HUES6 (cell line): ENCODE measurements at regions not wholly inside any gene's neighbourhood (a gene's known extent, or its start where the extent isn't known, plus 50 kb on each side); places are given as distances from the start of the nearest gene placed in this dataset.

Experiments used
- H3K27ac ChIP-seq: 2 replicates; pipeline ENCODE4 v1.7.0; 2013; ENCODE audit warnings: low read depth, mild to moderate bottlenecking, low read length, inconsistent platforms
- H3K27me3 ChIP-seq: 2 replicates; pipeline ENCODE4 v1.6.1; 2013; ENCODE audit warnings: low read length; ENCODE audit not compliant: control insufficient read depth, insufficient read depth
- H3K36me3 ChIP-seq: 2 replicates; pipeline ENCODE4 v1.6.1; 2013; ENCODE audit warnings: low read length; ENCODE audit not compliant: control insufficient read depth, insufficient read depth
- H3K4me1 ChIP-seq: 2 replicates; pipeline ENCODE4 v1.6.1; 2013; ENCODE audit warnings: low read length; ENCODE audit not compliant: control insufficient read depth, insufficient read depth
- H3K4me3 ChIP-seq: 2 replicates; pipeline ENCODE4 v1.5.1; 2013; ENCODE audit warnings: low read depth, low read length
- H3K9ac ChIP-seq: one replicate; pipeline ENCODE4 v1.6.1; 2013; ENCODE audit warnings: mild to moderate bottlenecking, low read length
- H3K9me3 ChIP-seq: 2 replicates; pipeline ENCODE4 v1.6.1; 2013; ENCODE audit warnings: low read depth, low read length; ENCODE audit not compliant: control insufficient read depth, insufficient read depth

DNA sequence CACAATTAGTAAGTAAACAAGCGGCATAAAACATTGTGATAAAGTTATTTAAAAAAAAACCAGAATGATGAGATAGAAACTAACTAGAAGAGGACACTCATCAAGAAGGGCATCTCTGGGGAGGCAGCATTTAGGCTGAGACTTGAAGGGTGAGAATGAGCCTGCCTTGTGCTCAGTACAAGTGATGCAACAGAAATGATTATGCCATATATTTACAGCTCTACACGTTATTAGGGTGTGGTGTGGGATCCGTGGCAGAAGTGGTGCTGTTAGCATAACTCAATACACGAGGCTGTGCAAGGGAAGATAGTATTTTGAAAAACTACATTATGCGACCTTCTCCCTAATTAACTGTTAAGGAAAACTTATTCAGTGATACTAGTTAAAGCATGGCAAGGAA, 178.5 kb upstream of the ATF7IP start:
- no peak overlapping the region for H3K9ac ChIP-seq
- H3K4me3 ChIP-seq, result no peak overlapping the region
- no peaks in the 10 kb centered on the region for H3K4me1 ChIP-seq
- H3K27ac ChIP-seq, result no peak overlapping the region
- H3K27me3 ChIP-seq, result no peaks in the 10 kb centered on the region
- H3K9me3 ChIP-seq, result no peaks in the 10 kb centered on the region
- no peaks in the 10 kb centered on the region for H3K36me3 ChIP-seq

DNA sequence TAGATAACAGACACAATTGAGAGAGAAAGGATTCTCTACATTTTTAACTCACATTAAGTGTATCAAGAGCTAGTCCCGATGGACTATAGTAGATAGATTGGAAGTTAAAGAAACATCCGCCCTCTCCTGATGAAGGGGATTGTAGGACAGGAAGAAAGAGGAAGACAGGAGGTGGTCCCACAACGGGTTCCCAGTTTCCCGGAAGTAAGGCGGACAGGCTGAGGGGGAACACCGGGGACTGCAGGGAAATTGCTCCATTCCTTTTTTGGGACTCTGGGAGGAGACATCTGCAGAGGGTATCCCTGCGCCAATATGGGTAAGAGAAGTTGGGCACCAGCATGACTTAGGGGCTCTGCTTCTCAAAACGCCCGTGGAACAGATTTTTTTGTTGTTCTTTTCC, 177.5 kb upstream of the ATF7IP start:
- no peaks in the 10 kb centered on the region for H3K4me1 ChIP-seq
- no peaks in the 10 kb centered on the region for H3K9me3 ChIP-seq
- H3K27me3 ChIP-seq, result no peaks in the 10 kb centered on the region
- no peaks in the 10 kb centered on the region for H3K36me3 ChIP-seq
- no peak overlapping the region for H3K4me3 ChIP-seq
- H3K9ac ChIP-seq, result no peak overlapping the region
- H3K27ac ChIP-seq, result no peak overlapping the region

DNA sequence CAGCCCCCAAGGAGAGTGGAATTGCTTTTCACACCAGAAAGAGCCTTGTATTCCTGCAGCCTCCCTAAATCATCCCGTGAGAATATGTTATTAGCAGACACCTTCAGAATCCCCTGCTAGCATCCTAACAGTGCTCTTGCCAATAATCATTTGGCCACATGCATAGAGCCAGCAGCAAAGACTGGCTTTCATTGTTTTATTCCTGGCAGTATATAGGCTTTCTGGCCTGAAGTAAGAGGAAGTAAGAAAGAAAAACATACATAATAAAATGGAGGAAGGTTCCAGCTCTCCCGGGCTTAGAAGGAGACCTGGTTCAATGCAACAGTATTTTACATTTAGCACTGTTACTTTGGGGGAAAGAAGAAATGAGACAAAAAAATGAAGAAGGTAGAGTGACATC, 176.7 kb upstream of the ATF7IP start:
- Histone ChIP-seq H3K27ac (no peak overlapping the region), H3K9ac (no peak overlapping the region), H3K4me1 (no peaks in the 10 kb centered on the region), H3K27me3 (no peaks in the 10 kb centered on the region), H3K4me3 (no peak overlapping the region), H3K9me3 (no peaks in the 10 kb centered on the region), H3K36me3 (no peaks in the 10 kb centered on the region)

DNA sequence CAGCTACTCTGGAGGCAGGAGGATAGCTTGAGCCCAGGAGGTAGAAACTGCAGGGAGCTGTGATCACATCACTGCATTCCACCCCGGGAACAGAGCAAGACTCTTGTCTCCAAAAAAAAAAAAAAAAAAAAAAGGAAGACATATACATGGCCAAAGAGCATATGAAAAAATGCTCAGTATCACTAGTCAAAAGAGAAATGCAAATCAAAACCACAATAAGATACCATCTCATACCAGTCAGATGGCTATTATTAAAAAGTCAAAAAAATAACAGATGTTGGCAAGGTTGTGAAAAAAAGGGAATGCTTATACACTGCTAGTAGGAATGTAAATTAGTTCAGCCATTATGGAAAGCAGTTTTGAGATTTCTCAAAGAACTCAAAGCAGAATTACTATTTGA, 174.8 kb upstream of the ATF7IP start:
- no peaks in the 10 kb centered on the region for H3K9me3 ChIP-seq
- H3K9ac ChIP-seq, result no peak overlapping the region

DNA sequence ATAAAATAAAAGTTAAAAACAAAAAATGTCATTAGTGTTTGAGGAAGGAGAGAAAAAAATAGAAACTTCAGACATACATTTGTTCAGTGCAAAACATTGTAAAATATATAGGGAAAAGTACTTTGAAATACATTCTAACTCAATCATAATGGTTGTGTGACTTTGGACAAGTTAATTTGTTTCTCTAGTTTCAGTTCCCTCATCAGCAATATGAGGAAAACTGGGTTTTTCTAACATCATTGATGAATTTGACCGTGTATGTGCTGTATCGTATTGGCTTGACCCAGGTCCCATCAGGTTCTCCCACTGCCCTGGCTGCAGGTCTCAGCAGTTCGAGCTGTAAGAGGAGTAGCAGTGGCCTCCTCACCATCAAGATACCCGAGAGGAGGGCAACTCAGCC, 173.9 kb upstream of the ATF7IP start:
- Histone ChIP-seq H3K4me3 (no peak overlapping the region), H3K4me1 (peaks cover 10% of the 10 kb centered on the region; the same call in 1 of the 2 replicates), H3K36me3 (no peaks in the 10 kb centered on the region), H3K27ac (no peak overlapping the region), H3K9me3 (no peaks in the 10 kb centered on the region), H3K27me3 (no peaks in the 10 kb centered on the region), H3K9ac (no peak overlapping the region)

More for the DNA sequence above, 174.8 kb upstream of the ATF7IP start:
- Histone ChIP-seq H3K4me1 (peaks cover 10% of the 10 kb centered on the region; the same call in 1 of the 2 replicates), H3K27ac (no peak overlapping the region), H3K27me3 (no peaks in the 10 kb centered on the region), H3K4me3 (no peak overlapping the region), H3K36me3 (no peaks in the 10 kb centered on the region)

DNA sequence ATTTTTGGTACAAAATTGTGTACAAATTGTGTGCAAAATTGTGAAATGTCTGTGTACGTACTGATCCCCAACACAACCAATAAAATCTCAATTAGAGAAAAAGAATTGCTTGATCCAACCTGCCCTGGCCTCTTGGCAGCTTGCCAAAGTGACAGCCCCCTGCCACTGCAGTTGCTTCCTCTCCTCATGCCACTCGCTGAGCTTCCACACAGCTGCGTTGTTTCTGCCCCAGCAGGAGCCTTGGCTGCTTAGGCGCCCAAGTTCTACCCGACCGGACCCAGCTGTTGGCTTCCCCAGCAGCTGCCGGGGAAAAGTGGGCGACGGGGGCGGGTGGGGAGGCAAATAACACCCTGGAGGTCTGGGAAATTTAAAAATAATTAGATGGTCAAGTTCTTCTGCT, 171.8 kb upstream of the ATF7IP start:
- Histone ChIP-seq H3K9me3 (no peaks in the 10 kb centered on the region), H3K4me1 (peaks cover 10% of the 10 kb centered on the region; the same call in 1 of the 2 replicates), H3K27ac (no peak overlapping the region), H3K9ac (no peak overlapping the region), H3K36me3 (no peaks in the 10 kb centered on the region), H3K27me3 (no peaks in the 10 kb centered on the region), H3K4me3 (no peak overlapping the region)

DNA sequence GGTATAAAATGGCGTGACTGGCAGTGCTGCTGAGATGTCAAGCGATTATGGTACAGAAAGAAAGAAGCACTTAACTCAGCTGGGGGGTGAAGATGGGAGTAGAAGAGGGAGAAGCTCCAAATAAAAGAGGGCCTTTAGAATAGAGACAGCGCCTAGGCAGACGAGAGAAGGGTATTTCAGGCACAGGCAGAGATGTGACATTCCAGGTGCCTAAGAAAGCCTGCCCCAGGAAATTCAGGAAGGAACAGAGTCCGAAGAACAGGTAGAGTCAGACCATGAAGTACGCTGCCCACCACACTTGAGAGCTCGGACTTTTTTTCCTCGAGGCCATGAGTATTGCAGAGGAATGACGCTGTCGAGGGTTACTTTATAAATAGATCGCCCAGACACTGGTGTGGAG, 170.9 kb upstream of the ATF7IP start:
- H3K27me3 ChIP-seq, result no peaks in the 10 kb centered on the region
- H3K36me3 ChIP-seq, result no peaks in the 10 kb centered on the region
- no peak overlapping the region for H3K9ac ChIP-seq
- no peaks in the 10 kb centered on the region for H3K9me3 ChIP-seq
- H3K27ac ChIP-seq, result no peak overlapping the region
- H3K4me3 ChIP-seq, result no peak overlapping the region
- peaks cover 10% of the 10 kb centered on the region; the same call in 1 of the 2 replicates for H3K4me1 ChIP-seq

DNA sequence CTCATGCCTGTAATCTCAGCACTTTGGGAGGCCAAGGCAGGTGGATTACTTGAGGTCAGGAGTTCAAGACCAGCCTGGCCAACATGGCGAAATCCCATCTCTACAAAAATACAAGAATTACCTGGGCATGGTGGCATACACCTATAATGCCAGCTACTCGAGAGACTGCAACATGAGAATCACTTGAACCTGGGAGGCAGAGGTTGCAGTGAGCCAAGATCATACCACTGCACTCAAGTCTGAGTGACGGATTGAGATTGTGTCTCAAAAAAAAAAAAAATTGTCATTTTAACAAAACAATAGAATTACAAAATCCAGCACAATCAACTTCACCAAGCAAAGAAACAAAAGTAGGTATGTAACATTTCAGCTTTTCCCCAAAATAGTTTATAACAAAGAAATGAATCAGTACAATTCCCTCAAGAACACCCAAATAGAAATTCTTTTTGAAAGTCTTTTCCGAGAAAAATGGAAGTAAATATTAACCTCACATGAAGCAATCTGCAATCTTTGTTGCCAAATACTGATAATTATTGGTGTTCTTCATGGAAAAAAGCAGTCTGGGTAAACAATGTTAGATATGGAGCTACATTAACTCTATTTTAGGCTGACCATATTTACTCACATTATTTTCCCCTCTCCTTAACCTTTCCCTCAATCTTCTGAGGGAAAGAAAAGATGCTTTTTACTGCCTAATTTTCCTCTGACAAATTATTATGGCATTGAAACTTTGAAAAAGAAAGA, 165.9 kb upstream of the ATF7IP start:
- peaks cover 3% of the 10 kb centered on the region; the same call in 1 of the 2 replicates for H3K4me1 ChIP-seq
- H3K4me3 ChIP-seq, result no peak overlapping the region
- no peak overlapping the region for H3K27ac ChIP-seq
- no peaks in the 10 kb centered on the region for H3K36me3 ChIP-seq
- H3K27me3 ChIP-seq, result no peaks in the 10 kb centered on the region
- H3K9me3 ChIP-seq, result no peaks in the 10 kb centered on the region
- H3K9ac ChIP-seq, result no peak overlapping the region

DNA sequence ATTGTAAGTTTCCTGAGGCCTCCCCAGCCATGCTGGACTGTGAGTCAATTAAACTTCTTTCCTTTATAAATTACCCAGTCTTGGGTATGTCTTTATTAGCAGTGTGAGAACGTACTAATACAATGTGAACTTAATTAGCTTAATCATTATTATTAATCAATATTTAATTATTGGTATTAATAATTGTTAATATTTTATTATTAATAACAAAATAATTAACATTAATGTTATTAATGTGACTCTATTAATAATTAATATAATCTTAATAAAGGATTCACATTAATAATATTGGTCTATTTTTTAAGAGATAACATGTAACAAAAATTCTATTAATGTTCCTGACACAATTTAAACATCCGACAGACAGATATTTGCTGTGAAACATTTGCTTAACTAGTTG, 164.9 kb upstream of the ATF7IP start:
- Histone ChIP-seq H3K4me3 (no peak overlapping the region), H3K4me1 (no peaks in the 10 kb centered on the region), H3K27me3 (no peaks in the 10 kb centered on the region), H3K9ac (no peak overlapping the region), H3K36me3 (no peaks in the 10 kb centered on the region), H3K27ac (no peak overlapping the region), H3K9me3 (no peaks in the 10 kb centered on the region)

DNA sequence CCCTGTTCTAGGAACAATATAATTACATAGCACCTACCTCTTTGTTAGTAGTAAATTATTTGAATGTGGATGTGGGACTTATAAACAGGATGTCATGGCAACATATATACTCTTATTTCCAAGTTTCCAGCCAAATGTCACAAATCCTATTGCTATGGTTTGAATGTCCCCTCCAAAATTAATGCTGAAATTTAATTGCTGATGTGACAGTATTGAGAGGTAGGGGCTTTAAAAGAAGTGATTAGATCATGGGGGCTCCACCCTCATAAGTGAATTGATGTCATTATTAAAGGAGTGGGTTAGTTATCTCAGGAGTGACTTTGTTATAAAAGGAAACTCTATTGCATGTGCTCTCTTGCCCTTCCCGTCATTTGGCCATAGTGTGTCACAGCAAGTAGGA, 164.2 kb upstream of the ATF7IP start:
- no peaks in the 10 kb centered on the region for H3K9me3 ChIP-seq
- H3K4me1 ChIP-seq, result no peaks in the 10 kb centered on the region
- no peak overlapping the region for H3K4me3 ChIP-seq
- no peak overlapping the region for H3K27ac ChIP-seq
- no peaks in the 10 kb centered on the region for H3K36me3 ChIP-seq
- no peak overlapping the region for H3K9ac ChIP-seq
- no peaks in the 10 kb centered on the region for H3K27me3 ChIP-seq

DNA sequence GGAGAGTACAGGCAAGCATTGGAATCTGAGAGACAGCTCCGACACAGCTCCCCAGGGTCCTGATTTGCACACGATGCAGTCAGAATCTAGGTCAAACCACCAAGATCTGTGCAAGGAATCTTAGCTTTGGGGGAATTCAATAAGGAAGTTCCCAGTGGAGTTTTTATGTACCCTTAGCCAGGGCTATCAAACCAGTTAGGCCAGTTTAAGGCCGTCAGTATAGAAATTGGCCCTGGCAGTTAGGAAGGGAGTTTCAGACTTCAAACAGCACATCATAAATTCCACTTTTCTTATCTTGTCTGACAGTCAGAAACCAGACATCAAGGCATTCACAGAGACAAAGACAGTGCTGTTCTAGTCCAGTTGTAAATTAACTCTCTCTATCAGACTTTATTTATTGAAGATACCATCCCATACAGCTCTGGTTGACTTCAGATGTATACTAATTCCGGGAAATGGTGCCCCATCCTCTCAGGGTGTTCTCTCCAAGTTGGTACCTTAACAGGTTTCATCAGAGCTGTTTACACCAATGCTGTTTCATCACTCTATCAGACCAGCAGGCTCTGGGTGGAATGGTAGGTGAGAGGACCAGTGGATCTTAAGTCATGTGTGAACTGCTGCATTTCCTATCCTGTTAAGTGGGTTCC, 157.5 kb upstream of the ATF7IP start:
- H3K4me3 ChIP-seq, result no peak overlapping the region
- no peaks in the 10 kb centered on the region for H3K36me3 ChIP-seq
- H3K27ac ChIP-seq, result no peak overlapping the region

More for the DNA sequence above, 157.5 kb upstream of the ATF7IP start:
- Histone ChIP-seq H3K4me1 (peaks cover 18% of the 10 kb centered on the region), H3K27me3 (no peaks in the 10 kb centered on the region), H3K9ac (no peak overlapping the region), H3K9me3 (no peaks in the 10 kb centered on the region)
